Loucy (cell line): ENCODE measurements at regions not wholly inside any gene's neighbourhood (a gene's known extent, or its start where the extent isn't known, plus 50 kb on each side); places are given as distances from the start of the nearest gene placed in this dataset.

Experiments used
- EZH2phosphoT487 ChIP-seq: fragments of 200-600 bp; IDR thresholded peaks from 2 replicates; pipeline ENCODE4 v1.6.1; 2018; ENCODE audit warnings: antibody characterized with exemption, mild to moderate bottlenecking, moderate library complexity, borderline replicate concordance
- TF ChIP-seq, protein P1 (sequence below): fragments of 200-600 bp; sonication (generic); conservative IDR thresholded peaks from 2 replicates; pipeline ENCODE4 v1.5.1; 2014; ENCODE audit warnings: mild to moderate bottlenecking, antibody characterized with exemption, low read length

DNA sequence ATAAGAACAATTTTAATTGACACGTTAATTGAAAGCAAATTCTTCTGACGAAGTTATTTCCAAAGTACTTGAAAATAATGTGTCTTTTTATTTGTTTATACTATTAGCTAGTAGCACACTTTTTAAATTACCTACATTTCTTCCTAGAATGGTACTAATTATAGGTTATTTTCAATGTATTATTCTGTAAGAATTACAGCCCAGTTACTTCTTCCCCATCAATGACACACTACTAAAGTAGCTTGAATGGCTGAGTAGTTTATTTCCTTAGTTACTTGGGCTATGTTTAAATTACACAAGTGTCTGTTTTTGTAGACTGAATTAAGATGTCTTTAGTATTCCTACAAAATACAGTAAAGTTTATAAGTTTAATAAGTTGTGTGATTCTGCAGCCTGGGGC lies 217.6 kb upstream of the IL12A start:
- TF ChIP-seq, protein P1, sequence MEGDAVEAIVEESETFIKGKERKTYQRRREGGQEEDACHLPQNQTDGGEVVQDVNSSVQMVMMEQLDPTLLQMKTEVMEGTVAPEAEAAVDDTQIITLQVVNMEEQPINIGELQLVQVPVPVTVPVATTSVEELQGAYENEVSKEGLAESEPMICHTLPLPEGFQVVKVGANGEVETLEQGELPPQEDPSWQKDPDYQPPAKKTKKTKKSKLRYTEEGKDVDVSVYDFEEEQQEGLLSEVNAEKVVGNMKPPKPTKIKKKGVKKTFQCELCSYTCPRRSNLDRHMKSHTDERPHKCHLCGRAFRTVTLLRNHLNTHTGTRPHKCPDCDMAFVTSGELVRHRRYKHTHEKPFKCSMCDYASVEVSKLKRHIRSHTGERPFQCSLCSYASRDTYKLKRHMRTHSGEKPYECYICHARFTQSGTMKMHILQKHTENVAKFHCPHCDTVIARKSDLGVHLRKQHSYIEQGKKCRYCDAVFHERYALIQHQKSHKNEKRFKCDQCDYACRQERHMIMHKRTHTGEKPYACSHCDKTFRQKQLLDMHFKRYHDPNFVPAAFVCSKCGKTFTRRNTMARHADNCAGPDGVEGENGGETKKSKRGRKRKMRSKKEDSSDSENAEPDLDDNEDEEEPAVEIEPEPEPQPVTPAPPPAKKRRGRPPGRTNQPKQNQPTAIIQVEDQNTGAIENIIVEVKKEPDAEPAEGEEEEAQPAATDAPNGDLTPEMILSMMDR, result no peak
- no peak for TF ChIP-seq EZH2phosphoT487
